Epithelial cell of proximal tubule (primary cell): ENCODE measurements at regions not wholly inside any gene's neighbourhood (a gene's known extent, or its start where the extent isn't known, plus 50 kb on each side); places are given as distances from the start of the nearest gene placed in this dataset.

ENCODE experiments used
- DNase-seq: peaks from one replicate; pipeline ENCODE4 v3.0.0-alpha.2; 2011; ENCODE audit warnings: low read depth
- H3K4me3 ChIP-seq: 2 replicates; pipeline ENCODE4 v1.5.1; 2011; ENCODE audit warnings: low read depth, mild to moderate bottlenecking, low read length
- CTCF ChIP-seq: conservative IDR thresholded peaks from 2 replicates; pipeline ENCODE4 v1.5.1; 2012; ENCODE audit warnings: low read depth, mild to moderate bottlenecking, low read length

DNA sequence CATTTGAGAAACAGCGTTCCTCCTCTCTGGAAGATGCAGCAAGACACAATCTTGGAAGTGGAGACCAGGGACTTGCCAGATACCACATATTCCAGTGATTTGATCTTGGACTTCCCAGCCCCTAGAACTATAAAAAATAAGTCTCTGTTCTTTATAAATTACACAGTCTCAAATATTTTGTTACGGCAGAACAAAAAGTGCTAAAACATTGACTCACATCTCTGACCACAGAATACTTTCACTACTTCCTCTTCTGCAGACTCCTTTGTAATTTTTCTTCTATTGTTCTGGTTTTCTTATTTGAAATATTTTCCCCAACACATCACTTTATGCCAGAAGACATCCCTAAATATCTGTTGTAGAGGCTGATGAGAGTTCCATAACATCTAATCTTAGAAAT lies 706.1 kb upstream of the CDH18 start:
- no peak for TF ChIP-seq CTCF
- H3K4me3 ChIP-seq: no peak overlapping the region
- DNase-seq: no peak

DNA sequence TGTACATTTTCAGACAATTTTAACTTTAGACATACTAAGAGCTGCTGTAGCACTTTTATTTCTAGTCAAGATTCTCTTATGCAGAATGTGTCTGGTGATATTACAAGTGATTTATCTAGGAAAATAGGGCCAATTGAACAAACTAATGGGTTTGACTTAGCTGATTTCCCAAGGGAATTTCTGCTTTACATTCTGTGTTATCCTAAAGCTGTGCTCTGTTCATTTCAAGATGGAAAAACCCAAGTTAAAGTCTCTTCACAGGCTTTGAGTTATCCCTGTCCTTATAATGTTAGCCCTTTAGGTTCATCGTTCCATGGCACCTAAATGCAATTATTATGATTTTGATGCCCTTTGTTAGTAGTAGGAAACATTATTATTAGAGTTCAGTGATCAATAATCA lies 704.9 kb upstream of the CDH18 start:
- TF ChIP-seq CTCF: no peak
- H3K4me3 ChIP-seq: no peak overlapping the region
- DNase-seq: no peak

DNA sequence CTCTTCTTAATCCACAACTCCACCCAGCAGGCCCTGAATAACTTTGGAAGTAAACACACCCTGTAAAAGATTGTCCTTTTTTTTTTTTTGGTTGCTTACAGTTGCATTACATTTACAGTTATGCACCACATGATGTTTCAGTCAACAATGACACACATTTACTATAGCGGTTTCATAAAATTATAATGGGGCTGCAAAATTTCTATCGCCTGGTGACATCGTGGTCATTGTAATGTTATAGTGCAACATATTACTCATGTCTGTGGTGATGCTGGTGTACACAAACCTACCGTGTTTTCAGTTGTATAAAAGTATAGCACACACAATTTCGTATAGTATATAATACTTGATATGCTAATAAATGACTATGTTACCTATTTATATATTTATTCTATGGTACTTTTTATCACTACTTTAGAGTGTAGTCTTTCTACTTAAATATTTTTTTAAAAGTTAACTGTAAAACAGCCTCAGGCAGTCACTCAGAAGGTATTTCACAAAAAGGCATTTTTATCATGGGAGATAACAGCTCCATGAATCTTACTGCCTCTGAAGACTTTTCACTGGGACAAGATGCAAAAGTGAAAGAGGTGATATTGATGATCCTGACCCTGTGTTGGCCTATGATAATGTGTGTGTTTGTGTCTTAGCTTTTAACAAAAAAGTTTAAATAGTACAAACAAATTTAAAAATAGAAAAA lies 695.4 kb upstream of the CDH18 start:
- no peak for DNase-seq
- no peak for TF ChIP-seq CTCF

GRCh38 chr5:20680718-20681302 lies 692.8 kb upstream of the CDH18 start:
- no peak for TF ChIP-seq CTCF
- no peak for DNase-seq
- H3K4me3 ChIP-seq: no peak overlapping the region

More for the DNA sequence above, 695.4 kb upstream of the CDH18 start:
- no peak overlapping the region for H3K4me3 ChIP-seq

- H3K4me3 ChIP-seq: no peak overlapping the region
- no peak for TF ChIP-seq CTCF
- DNase-seq: peak; percentile 69
Observed at GRCh38 chr5:20678814-20679298, 690.9 kb upstream of the CDH18 start.

GRCh38 chr5:20678386-20678785 lies 690.4 kb upstream of the CDH18 start:
- no peak overlapping the region for H3K4me3 ChIP-seq
- TF ChIP-seq CTCF: no peak
- no peak for DNase-seq

- DNase-seq: no peak
- H3K4me3 ChIP-seq: no peak overlapping the region
- TF ChIP-seq CTCF: no peak
Observed at GRCh38 chr5:20660588-20660987, 672.6 kb upstream of the CDH18 start.
